Colonic mucosa (tissue), 4 donors: ENCODE measurements at regions not wholly inside any gene's neighbourhood (a gene's known extent, or its start where the extent isn't known, plus 50 kb on each side); places are given as distances from the start of the nearest gene placed in this dataset.

Experiments
- DNase-seq: peaks from one replicate; pipeline ENCODE4 v3.0.0-alpha.2; 2020
- H3K27ac ChIP-seq: fragments of 200-600 bp; one replicate; pipeline ENCODE4 v1.8.0; 2021
- H3K27me3 ChIP-seq: fragments of 200-600 bp; one replicate; pipeline ENCODE4 v1.8.0; 2021
- H3K36me3 ChIP-seq: fragments of 200-600 bp; one replicate; pipeline ENCODE4 v1.8.0; 2021
- H3K4me1 ChIP-seq: fragments of 200-600 bp; one replicate; pipeline ENCODE4 v1.8.0; 2021; ENCODE audit warnings: mild to moderate bottlenecking
- H3K4me3 ChIP-seq: fragments of 200-600 bp; one replicate; pipeline ENCODE4 v1.8.0; 2021
- H3K9ac ChIP-seq, 2 donors: one replicate each; pipeline ENCODE4 v1.7.0; 2013; ENCODE audit warnings: control low read depth in 2 of 2, low read depth in 2 of 2, low read length in 2 of 2
- H3K9me3 ChIP-seq: fragments of 200-600 bp; one replicate; pipeline ENCODE4 v1.8.0; 2021
- intact Hi-C: fragments of 100-400 bp; cut with DNase I; formaldehyde crosslinking; loops from one replicate; pipeline ENCODE4 v1.14.1; 2022
- TF ChIP-seq, protein P1 (sequence below): fragments of 200-600 bp; IDR thresholded peaks from one replicate; pipeline ENCODE4 v1.8.0; 2022; ENCODE audit warnings: antibody characterized with exemption, mild to moderate bottlenecking
- donor health status: healthy.
- donor health status: DM: no; HTN: no; CAD: no.
- donor health status: DM: no; HTN: no; CAD: no.

DNA sequence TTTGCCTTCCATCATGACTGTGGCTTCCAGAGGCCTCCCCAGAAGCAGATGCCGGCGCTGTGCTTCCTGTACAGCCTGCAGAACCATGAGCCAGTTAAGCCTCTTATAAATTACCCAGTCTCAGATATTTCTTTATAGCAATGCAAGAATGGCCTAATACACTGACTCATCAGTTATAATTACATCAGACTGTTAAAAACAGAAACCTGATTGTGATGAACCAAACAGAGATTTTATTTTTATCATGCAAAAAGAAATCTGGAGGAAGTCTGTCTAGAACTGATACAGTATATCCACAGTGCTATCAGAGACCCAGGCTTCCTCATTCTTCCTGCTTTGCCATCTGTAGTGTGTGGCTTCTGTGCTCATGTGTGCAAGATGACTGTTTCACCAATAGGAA, 93.4 kb upstream of the MEX3C start:
- Histone ChIP-seq H3K36me3 (no peaks in the 10 kb centered on the region), H3K27ac (no peak overlapping the region), H3K4me3 (no peak overlapping the region), H3K27me3 (no peaks in the 10 kb centered on the region), H3K9me3 (no peaks in the 10 kb centered on the region), H3K9ac (no peak overlapping the region), H3K4me1 (no peaks in the 10 kb centered on the region)
- TF ChIP-seq, protein P1, sequence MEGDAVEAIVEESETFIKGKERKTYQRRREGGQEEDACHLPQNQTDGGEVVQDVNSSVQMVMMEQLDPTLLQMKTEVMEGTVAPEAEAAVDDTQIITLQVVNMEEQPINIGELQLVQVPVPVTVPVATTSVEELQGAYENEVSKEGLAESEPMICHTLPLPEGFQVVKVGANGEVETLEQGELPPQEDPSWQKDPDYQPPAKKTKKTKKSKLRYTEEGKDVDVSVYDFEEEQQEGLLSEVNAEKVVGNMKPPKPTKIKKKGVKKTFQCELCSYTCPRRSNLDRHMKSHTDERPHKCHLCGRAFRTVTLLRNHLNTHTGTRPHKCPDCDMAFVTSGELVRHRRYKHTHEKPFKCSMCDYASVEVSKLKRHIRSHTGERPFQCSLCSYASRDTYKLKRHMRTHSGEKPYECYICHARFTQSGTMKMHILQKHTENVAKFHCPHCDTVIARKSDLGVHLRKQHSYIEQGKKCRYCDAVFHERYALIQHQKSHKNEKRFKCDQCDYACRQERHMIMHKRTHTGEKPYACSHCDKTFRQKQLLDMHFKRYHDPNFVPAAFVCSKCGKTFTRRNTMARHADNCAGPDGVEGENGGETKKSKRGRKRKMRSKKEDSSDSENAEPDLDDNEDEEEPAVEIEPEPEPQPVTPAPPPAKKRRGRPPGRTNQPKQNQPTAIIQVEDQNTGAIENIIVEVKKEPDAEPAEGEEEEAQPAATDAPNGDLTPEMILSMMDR = no peak
- no peak for DNase-seq
- intact Hi-C loops = no loop called here

DNA sequence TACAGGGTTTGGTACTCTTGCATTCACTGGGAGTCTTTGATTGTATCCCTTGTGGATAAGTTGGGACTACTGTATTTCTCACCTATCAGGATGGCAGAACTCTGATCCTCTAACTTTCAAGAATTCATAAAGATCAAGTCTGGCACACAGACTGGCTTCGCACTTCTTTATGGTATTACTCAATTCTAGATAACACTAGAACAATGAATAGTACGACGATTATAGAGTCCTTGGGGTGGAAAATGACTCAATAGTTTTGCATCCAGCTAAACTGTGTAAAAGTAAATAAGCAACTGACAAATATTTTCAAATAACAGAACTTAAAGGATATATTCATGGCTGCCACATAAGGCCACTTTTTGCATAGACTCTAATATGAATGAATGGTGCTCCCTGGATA, 103.4 kb upstream of the MEX3C start:
- intact Hi-C loops = no loop called here
- H3K27ac ChIP-seq = no peak overlapping the region
- H3K4me1 ChIP-seq = no peaks in the 10 kb centered on the region
- no peaks in the 10 kb centered on the region for H3K9me3 ChIP-seq
- no peak overlapping the region for H3K9ac ChIP-seq
- no peak for DNase-seq
- no peaks in the 10 kb centered on the region for H3K27me3 ChIP-seq
- TF ChIP-seq, protein P1 = no peak
- H3K36me3 ChIP-seq = no peaks in the 10 kb centered on the region
- H3K4me3 ChIP-seq = no peak overlapping the region

DNA sequence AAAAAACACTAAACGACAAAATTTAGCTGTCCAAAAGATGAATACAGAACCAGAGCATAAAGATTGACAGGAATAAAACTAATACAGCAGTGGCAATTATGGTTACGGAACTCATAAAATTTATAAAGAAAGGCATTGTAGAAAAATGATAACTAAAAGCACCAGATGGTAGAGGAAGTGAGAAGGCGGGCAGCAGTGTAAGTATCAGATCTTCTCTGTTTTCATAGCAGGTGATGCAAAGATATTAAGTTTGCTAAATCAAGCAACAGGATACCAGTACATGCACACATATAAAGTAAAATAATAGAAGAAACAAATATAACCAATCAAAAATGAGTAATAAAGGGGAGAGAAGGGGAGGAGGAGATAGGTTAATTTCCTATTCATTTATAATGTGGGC, 103.9 kb upstream of the MEX3C start:
- Histone ChIP-seq H3K9ac (no peak overlapping the region), H3K27ac (no peak overlapping the region), H3K36me3 (no peaks in the 10 kb centered on the region), H3K9me3 (no peaks in the 10 kb centered on the region), H3K4me3 (no peak overlapping the region), H3K27me3 (no peaks in the 10 kb centered on the region), H3K4me1 (no peaks in the 10 kb centered on the region)
- no peak for DNase-seq
- intact Hi-C loops = no loop called here
- TF ChIP-seq, protein P1 = no peak

DNA sequence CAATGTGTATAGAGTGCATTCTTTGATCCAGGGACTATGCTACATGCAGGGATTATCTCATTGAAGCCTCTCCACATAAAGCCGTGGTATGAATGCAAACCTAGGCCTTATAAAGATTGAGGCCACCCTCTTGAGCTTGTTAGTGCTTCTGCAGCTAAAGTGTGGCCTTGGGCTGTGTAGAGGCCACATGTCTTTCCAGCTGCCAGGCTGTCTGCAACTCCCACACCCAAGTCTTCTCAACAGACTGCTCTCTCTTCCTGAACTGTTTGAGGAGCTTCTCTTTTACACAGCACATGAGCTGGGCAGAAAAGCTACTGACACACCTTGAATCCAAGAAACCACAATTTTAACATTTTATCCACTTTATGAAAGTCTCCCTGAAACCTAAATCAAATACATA, 119.2 kb upstream of the MEX3C start:
- no peaks in the 10 kb centered on the region for H3K4me1 ChIP-seq
- intact Hi-C loops = no loop called here
- no peak overlapping the region for H3K9ac ChIP-seq
- no peak overlapping the region for H3K27ac ChIP-seq
- H3K9me3 ChIP-seq = no peaks in the 10 kb centered on the region
- no peaks in the 10 kb centered on the region for H3K27me3 ChIP-seq
- H3K4me3 ChIP-seq = no peak overlapping the region
- TF ChIP-seq, protein P1 = no peak
- DNase-seq = no peak
- no peaks in the 10 kb centered on the region for H3K36me3 ChIP-seq

DNA sequence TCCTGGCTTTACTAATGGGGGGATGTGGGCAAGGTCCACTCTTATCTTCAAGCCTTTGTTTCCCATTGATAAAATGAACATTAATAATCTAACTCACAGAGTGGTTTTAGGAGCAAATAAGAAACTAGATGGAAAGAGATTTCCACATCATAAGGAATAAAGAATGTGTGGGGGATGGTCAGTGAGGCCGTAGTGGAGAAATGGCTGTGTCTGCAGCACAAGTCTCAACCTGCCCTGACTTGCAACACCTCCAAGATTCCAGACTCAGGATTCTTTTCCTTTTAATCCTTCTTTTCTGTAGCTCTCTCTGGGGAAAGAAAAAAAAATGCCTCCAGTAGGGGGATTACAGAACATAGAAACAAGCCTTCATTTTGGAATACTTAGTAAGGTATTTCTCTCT, 124.2 kb upstream of the MEX3C start:
- no peak overlapping the region for H3K9ac ChIP-seq
- H3K9me3 ChIP-seq = no peaks in the 10 kb centered on the region
- intact Hi-C loops = no loop called here
- no peaks in the 10 kb centered on the region for H3K4me1 ChIP-seq
- no peak overlapping the region for H3K27ac ChIP-seq
- TF ChIP-seq, protein P1 = no peak
- H3K27me3 ChIP-seq = no peaks in the 10 kb centered on the region
- no peaks in the 10 kb centered on the region for H3K36me3 ChIP-seq
- DNase-seq = no peak
- no peak overlapping the region for H3K4me3 ChIP-seq

DNA sequence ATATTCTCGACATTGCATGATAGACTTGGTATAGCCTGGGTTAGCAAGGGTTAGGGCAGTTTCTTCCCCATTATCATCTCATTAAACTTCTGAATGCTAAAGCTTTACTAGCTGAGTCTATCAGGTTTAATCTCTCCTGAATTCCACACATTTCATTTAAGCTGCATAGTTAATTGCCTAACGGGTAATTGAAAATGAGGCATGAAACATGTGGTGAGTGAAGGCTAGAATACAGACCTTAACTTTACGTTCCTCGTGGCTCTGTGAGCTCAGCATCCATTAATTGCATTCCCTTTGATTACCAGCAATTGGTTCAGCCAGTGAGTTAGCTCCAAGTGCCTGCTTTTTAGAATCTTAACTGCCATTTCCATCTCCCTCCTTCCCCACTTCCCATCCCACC, 126.5 kb upstream of the MEX3C start:
- intact Hi-C loops = no loop called here

More for the DNA sequence above, 126.5 kb upstream of the MEX3C start:
- Histone ChIP-seq H3K9me3 (no peaks in the 10 kb centered on the region), H3K9ac (no peak overlapping the region), H3K4me1 (no peaks in the 10 kb centered on the region), H3K36me3 (no peaks in the 10 kb centered on the region), H3K27ac (no peak overlapping the region), H3K4me3 (no peak overlapping the region), H3K27me3 (no peaks in the 10 kb centered on the region)
- TF ChIP-seq, protein P1 = no peak
- DNase-seq = no peak
